ENCODE measurements at regions not wholly inside any gene's neighbourhood (a gene's known extent, or its start where the extent isn't known, plus 50 kb on each side); places are given as distances from the start of the nearest gene placed in this dataset.
"Not testable (repeated sequence)": the region's sequence is repeated elsewhere in the genome, so short reads cannot be mapped to it uniquely, and the experiment has no call there.

GRCh38 chr6:55955684-55956083 is 80.3 kb upstream of the BMP5 start:
- no peak for DNase-seq

DNA sequence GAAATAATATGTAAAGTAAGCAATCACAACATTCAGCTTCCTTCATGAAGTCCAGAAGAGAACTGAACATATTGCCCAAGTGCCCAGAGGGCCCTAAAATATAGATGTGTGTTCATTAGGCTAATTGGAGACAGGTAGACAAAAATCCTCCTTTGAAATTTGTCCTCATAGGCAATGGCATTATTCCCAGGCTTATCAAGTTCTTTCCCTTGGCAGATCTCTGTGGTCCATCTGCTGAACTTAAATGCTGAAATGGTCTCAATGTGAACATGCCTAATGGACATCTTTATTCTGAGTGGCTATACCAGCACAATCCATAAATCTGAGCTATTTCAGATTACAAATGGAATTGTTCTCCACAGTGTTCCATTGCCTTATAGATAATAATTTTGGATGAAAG is 79.0 kb upstream of the BMP5 start:
- no peak for DNase-seq

- DNase-seq = peak; percentile 67
Measured at GRCh38 chr6:55953335-55953734, 77.9 kb upstream of the BMP5 start.

DNA sequence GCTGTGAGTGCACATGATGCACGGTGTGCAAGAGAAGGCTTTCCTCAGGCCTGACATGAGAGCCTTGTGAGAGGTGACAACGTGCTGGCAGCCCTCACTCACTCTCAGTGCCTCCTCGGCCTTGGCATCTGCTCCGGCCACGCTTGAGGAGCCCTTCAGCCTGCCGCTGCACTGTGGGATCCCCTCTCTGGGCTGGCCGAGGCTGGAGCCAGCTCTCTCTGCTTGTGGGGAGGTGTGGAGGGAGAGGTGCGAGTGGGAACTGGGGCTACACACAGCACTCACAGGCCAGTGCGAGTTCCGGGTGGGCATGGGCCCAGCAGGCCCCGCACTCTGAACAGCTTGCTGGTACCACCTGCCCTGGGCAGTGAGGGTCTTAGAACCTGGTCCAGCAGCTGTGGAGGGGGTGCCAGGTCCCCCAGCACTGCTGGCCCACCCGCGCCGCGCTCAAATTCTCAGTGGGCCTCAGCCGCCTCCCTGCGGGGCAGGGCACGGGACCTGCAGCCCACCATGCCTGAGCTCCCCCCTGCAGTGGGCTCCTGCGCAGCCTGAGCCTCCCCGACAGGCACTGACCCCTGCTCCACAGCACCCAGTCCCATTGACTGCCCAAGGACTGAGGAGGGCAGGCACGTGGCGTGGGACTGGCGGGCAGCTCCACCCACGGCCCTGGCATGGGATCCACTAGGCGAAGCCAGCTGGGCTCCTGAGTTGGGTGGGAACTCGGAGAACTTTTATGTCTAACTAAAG is 74.9 kb upstream of the BMP5 start:
- DNase-seq = no peak

DNA sequence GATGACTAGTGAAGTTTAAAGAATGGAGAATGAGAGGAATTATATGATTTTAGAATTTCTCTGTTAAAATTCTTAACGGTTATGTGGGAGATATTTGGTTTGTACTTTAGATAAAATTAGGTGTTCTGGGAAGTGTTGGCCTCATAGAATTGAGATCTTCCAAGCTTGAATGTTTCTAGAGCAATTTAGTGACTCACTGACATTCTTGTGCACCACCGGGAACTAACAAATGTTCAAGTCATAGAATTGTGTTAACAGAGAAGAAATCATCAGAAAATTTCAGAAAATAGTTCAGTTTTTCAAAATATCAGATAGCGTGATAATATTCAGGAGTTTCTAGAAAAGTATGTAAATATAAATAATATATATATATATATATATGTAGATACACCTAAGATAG is 67.9 kb upstream of the BMP5 start:
- no peak for DNase-seq

DNA sequence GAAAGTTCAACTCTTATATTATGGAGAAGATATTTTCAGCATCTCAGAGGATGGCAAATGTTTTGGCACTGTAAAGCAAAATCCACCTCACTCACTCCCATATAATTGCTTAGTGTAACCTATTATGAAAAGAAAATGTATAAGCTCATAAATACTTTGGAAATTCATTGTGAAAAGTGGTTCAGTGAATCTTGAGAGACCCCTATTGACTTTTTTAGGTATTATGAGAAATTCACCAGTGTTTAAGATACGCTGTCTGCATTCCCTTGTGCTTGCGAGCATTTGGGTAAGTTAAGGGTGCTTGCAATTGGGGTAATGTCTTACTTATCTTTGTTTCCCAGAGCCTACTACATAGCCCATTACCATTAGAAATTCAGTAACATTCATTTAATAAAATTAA is 66.3 kb upstream of the BMP5 start:
- no peak for DNase-seq

GRCh38 chr6:55937951-55938690 is 62.7 kb upstream of the BMP5 start:
- peak; percentile 54 for DNase-seq

DNA sequence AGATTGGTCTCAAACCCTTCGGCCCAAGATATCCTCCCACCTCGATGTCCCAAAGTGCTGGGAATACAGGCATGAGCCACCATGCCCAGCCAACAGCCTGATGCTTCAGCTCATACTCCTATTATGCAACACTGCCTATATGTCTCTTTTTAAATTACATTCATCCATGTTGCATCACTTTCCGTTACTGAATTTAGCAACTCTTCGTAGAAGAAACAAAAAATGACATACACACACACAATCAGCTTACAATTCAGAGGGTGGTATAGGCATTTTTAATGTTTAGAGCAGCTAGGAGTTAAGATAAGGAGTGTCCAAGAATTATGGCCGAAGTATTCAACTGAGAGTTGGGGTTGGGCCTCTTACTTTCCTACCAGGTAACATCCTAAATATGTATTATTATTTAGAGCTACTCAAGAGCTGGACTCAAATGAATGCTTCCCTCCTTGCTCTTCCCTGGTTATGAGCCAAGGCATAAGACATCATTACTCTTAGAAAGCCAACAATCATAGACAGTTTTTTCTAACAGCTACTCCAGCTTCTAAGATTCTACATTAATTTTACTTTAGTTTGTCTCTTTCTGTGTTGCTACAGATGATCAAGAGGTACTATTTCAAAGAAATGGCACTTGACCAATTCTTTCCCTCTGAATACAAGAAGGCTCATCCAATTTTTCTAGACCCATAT is 62.0 kb upstream of the BMP5 start:
- DNase-seq = no peak

- no peak for DNase-seq
Measured at GRCh38 chr6:55931101-55931500, 55.7 kb upstream of the BMP5 start.

DNA sequence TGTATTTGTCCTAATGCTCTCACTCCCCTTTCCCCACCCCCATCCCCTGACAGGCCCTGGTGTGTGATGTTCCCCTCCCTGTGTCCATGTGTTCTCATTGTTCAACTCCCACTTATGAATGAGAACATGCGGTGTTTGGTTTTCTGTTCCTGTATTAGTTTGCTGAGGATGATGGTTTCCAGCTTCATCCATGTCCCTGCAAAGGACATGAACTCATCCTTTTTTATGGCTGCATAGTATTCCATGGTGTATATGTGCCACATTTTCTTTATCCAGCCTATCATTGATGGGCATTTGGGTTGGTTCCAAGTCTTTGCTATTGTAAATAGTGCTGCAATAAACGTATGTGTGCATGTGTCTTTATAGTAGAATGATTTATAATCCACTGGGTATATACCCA is 52.3 kb upstream of the BMP5 start:
- not testable (repeated sequence) for DNase-seq

DNA sequence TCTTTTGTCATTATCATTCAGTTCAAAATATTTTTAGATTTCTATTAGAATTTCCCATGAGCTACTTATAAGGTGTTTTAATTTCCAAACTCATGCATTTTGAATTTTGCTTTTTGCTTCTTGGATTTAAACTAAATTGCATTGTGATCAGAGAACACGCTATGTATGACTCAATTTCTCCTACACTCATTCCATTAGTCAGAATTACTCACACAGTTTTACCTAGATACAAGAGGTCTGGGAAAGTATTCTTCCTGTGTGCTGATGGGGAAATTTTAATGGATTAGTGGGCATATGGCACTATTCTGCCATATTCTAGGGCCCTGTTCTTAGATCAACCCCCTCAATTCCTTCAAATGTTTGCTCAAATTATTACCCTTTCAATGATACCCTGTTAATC is 49.9 kb upstream of the BMP5 start:
- no peak for DNase-seq

Data from muscle of arm (tissue), 1 donor.